NCI-H2196 (cell line): ENCODE measurements at regions not wholly inside any gene's neighbourhood (a gene's known extent, or its start where the extent isn't known, plus 50 kb on each side); places are given as distances from the start of the nearest gene placed in this dataset.
"Not testable (repeated sequence)": the region's sequence is repeated elsewhere in the genome, so short reads cannot be mapped to it uniquely, and the experiment has no call there.

ENCODE experiments used
- DNase-seq: peaks from one replicate; lab custom pipeline; 2025; ENCODE audit not compliant: unreplicated experiment; lab: John Stamatoyannopoulos, UW

GRCh38 chr20:50354721-50355589 lies 155.2 kb upstream of the PTPN1 start:
- no peak for DNase-seq

- DNase-seq, result no peak
Measured at GRCh38 chr20:50355590-50356524, 154.3 kb upstream of the PTPN1 start.

GRCh38 chr20:50356525-50356885 lies 153.7 kb upstream of the PTPN1 start:
- DNase-seq, result no peak

- no peak for DNase-seq
Measured at GRCh38 chr20:50356962-50357782, 153.0 kb upstream of the PTPN1 start.

GRCh38 chr20:50357783-50358161 lies 152.4 kb upstream of the PTPN1 start:
- no peak for DNase-seq

- no peak for DNase-seq
Measured at GRCh38 chr20:50358166-50358565, 152.0 kb upstream of the PTPN1 start.

- no peak for DNase-seq
Measured at GRCh38 chr20:50358971-50359370, 151.2 kb upstream of the PTPN1 start.

- no peak for DNase-seq
Measured at GRCh38 chr20:50359607-50360217, 150.5 kb upstream of the PTPN1 start.

GRCh38 chr20:50360218-50360672 lies 149.9 kb upstream of the PTPN1 start:
- no peak for DNase-seq

GRCh38 chr20:50360921-50361320 lies 149.3 kb upstream of the PTPN1 start:
- no peak for DNase-seq

- not testable (repeated sequence) for DNase-seq
Measured at GRCh38 chr20:50362177-50362576, 148.0 kb upstream of the PTPN1 start.

GRCh38 chr20:50363027-50363426 lies 147.2 kb upstream of the PTPN1 start:
- no peak for DNase-seq

- DNase-seq, result no peak
Measured at GRCh38 chr20:50363479-50363878, 146.7 kb upstream of the PTPN1 start.

- DNase-seq, result no peak
Measured at GRCh38 chr20:50364542-50364941, 145.6 kb upstream of the PTPN1 start.

GRCh38 chr20:50366270-50367103 lies 143.7 kb upstream of the PTPN1 start:
- peak; percentile 92 for DNase-seq

- no peak for DNase-seq
Measured at GRCh38 chr20:50367104-50367674, 143.0 kb upstream of the PTPN1 start.

- DNase-seq, result no peak
Measured at GRCh38 chr20:50367739-50368375, 142.3 kb upstream of the PTPN1 start.

GRCh38 chr20:50368386-50368785 lies 141.8 kb upstream of the PTPN1 start:
- no peak for DNase-seq

- peak; percentile 10 for DNase-seq
Measured at GRCh38 chr20:50368813-50369224, 141.4 kb upstream of the PTPN1 start.
